Esophagus squamous epithelium (tissue), 4 donors: ENCODE measurements at regions not wholly inside any gene's neighbourhood (a gene's known extent, or its start where the extent isn't known, plus 50 kb on each side); places are given as distances from the start of the nearest gene placed in this dataset.

Experiments
- POLR2A ChIP-seq, 4 donors: fragments of 450-650 bp; IDR thresholded peaks; one replicate each; pipeline ENCODE4 v1.6.1; 2017; ENCODE audit warnings: antibody characterized with exemption in 4 of 4, mild to moderate bottlenecking in 4 of 4, moderate library complexity in 3 of 4
- TF ChIP-seq, protein P1 (sequence below), 6 experiments: fragments of 450-650 bp in 4 of 6; fragments of 200-600 bp in 2 of 6; sonication (generic) in 2 of 6; IDR thresholded peaks; one replicate each; pipeline ENCODE4 v1.5.1; 2016 to 2019; ENCODE audit warnings: antibody characterized with exemption in 6 of 6, mild to moderate bottlenecking in 4 of 6, moderate library complexity in 4 of 6

DNA sequence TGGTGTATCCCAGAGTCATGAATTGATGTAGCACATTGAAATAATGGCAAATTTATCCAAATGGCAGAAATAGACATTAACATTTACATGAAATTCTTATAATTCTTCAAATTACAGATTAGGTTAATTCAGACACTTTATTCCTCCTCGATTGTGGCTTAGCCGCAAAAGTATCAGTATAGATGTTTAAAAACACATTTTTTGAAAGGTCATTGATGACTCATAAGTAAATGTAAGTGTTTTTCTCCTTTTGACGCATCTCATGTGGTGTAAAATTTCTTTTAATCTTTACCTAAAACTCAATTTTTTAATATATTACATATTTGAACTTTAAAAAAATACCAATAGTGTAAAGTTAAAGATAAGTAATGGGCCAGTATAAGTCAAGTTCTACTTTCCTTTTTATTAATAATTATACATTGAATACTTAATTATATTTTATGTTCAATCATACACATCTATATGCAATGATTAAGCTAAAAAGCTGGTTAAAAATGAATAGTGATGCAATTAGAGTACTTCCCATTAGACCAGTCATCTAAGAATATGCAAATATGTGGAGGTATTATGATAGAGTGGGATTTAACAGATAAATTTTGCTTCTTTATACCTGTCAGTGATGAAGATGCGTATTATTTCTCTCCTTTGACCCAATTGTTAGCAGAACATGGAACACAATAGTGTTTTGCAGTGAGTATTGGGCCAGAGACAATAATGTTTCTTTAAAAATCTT is 678.1 kb upstream of the DPPA4 start:
- TF ChIP-seq, protein P1, sequence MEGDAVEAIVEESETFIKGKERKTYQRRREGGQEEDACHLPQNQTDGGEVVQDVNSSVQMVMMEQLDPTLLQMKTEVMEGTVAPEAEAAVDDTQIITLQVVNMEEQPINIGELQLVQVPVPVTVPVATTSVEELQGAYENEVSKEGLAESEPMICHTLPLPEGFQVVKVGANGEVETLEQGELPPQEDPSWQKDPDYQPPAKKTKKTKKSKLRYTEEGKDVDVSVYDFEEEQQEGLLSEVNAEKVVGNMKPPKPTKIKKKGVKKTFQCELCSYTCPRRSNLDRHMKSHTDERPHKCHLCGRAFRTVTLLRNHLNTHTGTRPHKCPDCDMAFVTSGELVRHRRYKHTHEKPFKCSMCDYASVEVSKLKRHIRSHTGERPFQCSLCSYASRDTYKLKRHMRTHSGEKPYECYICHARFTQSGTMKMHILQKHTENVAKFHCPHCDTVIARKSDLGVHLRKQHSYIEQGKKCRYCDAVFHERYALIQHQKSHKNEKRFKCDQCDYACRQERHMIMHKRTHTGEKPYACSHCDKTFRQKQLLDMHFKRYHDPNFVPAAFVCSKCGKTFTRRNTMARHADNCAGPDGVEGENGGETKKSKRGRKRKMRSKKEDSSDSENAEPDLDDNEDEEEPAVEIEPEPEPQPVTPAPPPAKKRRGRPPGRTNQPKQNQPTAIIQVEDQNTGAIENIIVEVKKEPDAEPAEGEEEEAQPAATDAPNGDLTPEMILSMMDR (IDR thresholded peaks at IDR 0.05), result no peak
- no peak for TF ChIP-seq POLR2A (IDR thresholded peaks at IDR 0.05)
